HG02970 (cell line): ENCODE measurements at regions not wholly inside any gene's neighbourhood (a gene's known extent, or its start where the extent isn't known, plus 50 kb on each side); places are given as distances from the start of the nearest gene placed in this dataset.

Experiments used
- ATAC-seq: cut with Tn5 transposase; IDR thresholded peaks from one replicate; pipeline ENCODE4 v1.9.1; 2021; ENCODE audit warnings: mild to moderate bottlenecking, moderate library complexity, moderate number of reproducible peaks; ENCODE audit not compliant: unreplicated experiment, low FRiP score

GRCh38 chr2:9089831-9090230, 86.3 kb upstream of the MBOAT2 start:
- ATAC-seq: no peak

GRCh38 chr2:9087121-9087681, 83.7 kb upstream of the MBOAT2 start:
- no peak for ATAC-seq

- ATAC-seq: no peak
These were observed 83.0 kb upstream of the MBOAT2 start for GRCh38 chr2:9086465-9086864.

GRCh38 chr2:9085353-9085752, 81.9 kb upstream of the MBOAT2 start:
- no peak for ATAC-seq

GRCh38 chr2:9083287-9083686, 79.8 kb upstream of the MBOAT2 start:
- no peak for ATAC-seq

GRCh38 chr2:9082158-9082557, 78.7 kb upstream of the MBOAT2 start:
- ATAC-seq: no peak

- no peak for ATAC-seq
These were observed 78.3 kb upstream of the MBOAT2 start for GRCh38 chr2:9081750-9082149.

GRCh38 chr2:9078405-9078804, 74.9 kb upstream of the MBOAT2 start:
- ATAC-seq: no peak

GRCh38 chr2:9077691-9078090, 74.2 kb upstream of the MBOAT2 start:
- ATAC-seq: no peak

- no peak for ATAC-seq
These were observed 73.3 kb upstream of the MBOAT2 start for GRCh38 chr2:9076755-9077154.

- no peak for ATAC-seq
These were observed 72.7 kb upstream of the MBOAT2 start for GRCh38 chr2:9076210-9076609.

- ATAC-seq: no peak
These were observed 71.4 kb upstream of the MBOAT2 start for GRCh38 chr2:9074930-9075329.

GRCh38 chr2:9071584-9072124, 68.2 kb upstream of the MBOAT2 start:
- ATAC-seq: no peak

- ATAC-seq: no peak
These were observed 67.5 kb upstream of the MBOAT2 start for GRCh38 chr2:9071032-9071431.

GRCh38 chr2:9069543-9069942, 66.1 kb upstream of the MBOAT2 start:
- ATAC-seq: no peak

- no peak for ATAC-seq
These were observed 62.4 kb upstream of the MBOAT2 start for GRCh38 chr2:9065901-9066300.

GRCh38 chr2:9063023-9063606, 59.6 kb upstream of the MBOAT2 start:
- ATAC-seq: no peak

- no peak for ATAC-seq
These were observed 57.3 kb upstream of the MBOAT2 start for GRCh38 chr2:9060819-9061218.

GRCh38 chr2:9057939-9058761, 54.7 kb upstream of the MBOAT2 start:
- no peak for ATAC-seq

- ATAC-seq: no peak
These were observed 52.0 kb upstream of the MBOAT2 start for GRCh38 chr2:9055471-9055870.

GRCh38 chr2:9053534-9053931, 50.0 kb upstream of the MBOAT2 start:
- no peak for ATAC-seq
